OCI-LY1 (cell line): ENCODE measurements at regions not wholly inside any gene's neighbourhood (a gene's known extent, or its start where the extent isn't known, plus 50 kb on each side); places are given as distances from the start of the nearest gene placed in this dataset.

Source experiments
- H2AFZ ChIP-seq: fragments of 200-600 bp; sonication (generic), shearing (Covaris generic); 2 replicates; pipeline ENCODE4 v1.6.0; 2014; ENCODE audit warnings: antibody characterized with exemption, mild to moderate bottlenecking, low read length
- H3F3A ChIP-seq: fragments of 200-600 bp; sonication (generic), shearing (Covaris generic); 2 replicates; pipeline ENCODE4 v1.6.0; 2014; ENCODE audit warnings: mild to moderate bottlenecking, antibody characterized with exemption, low read length, moderate library complexity; ENCODE audit not compliant: insufficient read depth
- H3K27ac ChIP-seq: fragments of 200-600 bp; sonication (generic); 2 replicates; pipeline ENCODE4 v1.5.1; 2014; ENCODE audit warnings: low read length, mixed run types, mild to moderate bottlenecking, low read depth; ENCODE audit not compliant: poor library complexity, severe bottlenecking
- H3K27me3 ChIP-seq: fragments of 200-600 bp; sonication (generic); 2 replicates; pipeline ENCODE4 v1.6.0; 2014; ENCODE audit warnings: antibody characterized with exemption, mild to moderate bottlenecking, low read length, moderate library complexity; ENCODE audit not compliant: insufficient read depth
- H3K36me3 ChIP-seq: fragments of 200-600 bp; sonication (generic); 2 replicates; pipeline ENCODE4 v1.6.1; 2014; ENCODE audit warnings: mild to moderate bottlenecking, antibody characterized with exemption, low read length, moderate library complexity, mixed read lengths; ENCODE audit not compliant: insufficient read depth
- H3K4me1 ChIP-seq: fragments of 200-600 bp; sonication (generic); 2 replicates; pipeline ENCODE4 v1.5.1; 2014; ENCODE audit warnings: mild to moderate bottlenecking, low read length, moderate library complexity; ENCODE audit not compliant: insufficient read depth, severe bottlenecking
- H3K4me2 ChIP-seq: fragments of 200-600 bp; sonication (generic), shearing (Covaris generic); 2 replicates; pipeline ENCODE4 v1.6.1; 2014; ENCODE audit warnings: low read length
- H3K4me3 ChIP-seq: fragments of 200-600 bp; sonication (generic); 2 replicates; pipeline ENCODE4 v1.5.1; 2014; ENCODE audit warnings: low read length, low read depth, mild to moderate bottlenecking, mixed read lengths; ENCODE audit not compliant: poor library complexity, severe bottlenecking
- H3K79me2 ChIP-seq: fragments of 200-600 bp; shearing (Covaris generic); 2 replicates; pipeline ENCODE4 v1.6.1; 2016; ENCODE audit warnings: mixed run types, low read length, mixed read lengths; ENCODE audit not compliant: insufficient read depth
- H3K9ac ChIP-seq: fragments of 200-600 bp; sonication (generic), shearing (Covaris generic); 2 replicates; pipeline ENCODE4 v1.6.1; 2014; ENCODE audit warnings: mild to moderate bottlenecking, low read length, mixed read lengths
- H3K9me2 ChIP-seq: fragments of 200-600 bp; sonication (generic), shearing (Covaris generic); 2 replicates; pipeline ENCODE4 v1.6.1; 2014; ENCODE audit warnings: low read depth, mild to moderate bottlenecking, low read length, mixed read lengths
- H3K9me3 ChIP-seq: fragments of 200-600 bp; shearing (Covaris generic); 2 replicates; pipeline ENCODE4 v1.6.1; 2014; ENCODE audit warnings: low read length, mixed read lengths
- H4K20me1 ChIP-seq: fragments of 200-600 bp; sonication (generic), shearing (Covaris generic); 2 replicates; pipeline ENCODE4 v1.6.0; 2016; ENCODE audit warnings: mild to moderate bottlenecking, low read length; ENCODE audit not compliant: insufficient read depth
- EZH2 ChIP-seq: fragments of 200-600 bp; sonication (generic), shearing (Covaris generic); IDR thresholded peaks from 2 replicates; pipeline ENCODE4 v1.8.0; 2017; ENCODE audit warnings: borderline replicate concordance, mixed run types, mild to moderate bottlenecking, antibody characterized with exemption, low read length, moderate library complexity, mixed read lengths
- TF ChIP-seq, protein P1 (sequence below): fragments of 200-600 bp; sonication (generic), shearing (Covaris generic); IDR thresholded peaks from 2 replicates; pipeline ENCODE4 v1.5.1; 2017; ENCODE audit warnings: mild to moderate bottlenecking, antibody characterized with exemption, low read length, moderate library complexity, mixed read lengths

DNA sequence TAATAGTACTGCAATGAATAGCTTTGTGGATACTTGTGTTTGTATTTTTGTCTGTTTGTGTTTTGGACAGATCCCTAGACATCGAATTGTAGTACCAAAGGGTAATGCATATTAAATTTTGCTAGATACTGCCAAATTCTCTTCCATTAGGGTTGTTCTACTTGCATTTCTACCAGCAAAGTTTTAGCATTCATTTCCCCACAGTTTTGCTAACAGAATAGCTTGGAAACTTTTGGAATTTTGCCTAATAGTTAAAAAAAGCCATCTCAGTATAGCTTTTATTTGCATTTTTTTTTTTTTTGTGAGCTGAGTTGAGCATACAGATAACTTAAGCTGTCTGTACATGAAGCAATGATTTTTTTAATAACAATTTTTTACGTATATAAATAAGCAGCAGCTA is 1084.9 kb downstream of the ADGRL3 start:
- H3K9me3 ChIP-seq: no peaks in the 10 kb centered on the region
- no peak overlapping the region for H2AFZ ChIP-seq
- no peak overlapping the region for H3K9ac ChIP-seq
- H3K4me1 ChIP-seq: no peaks in the 10 kb centered on the region
- H3K4me2 ChIP-seq: no peak overlapping the region
- H3F3A ChIP-seq: no peaks in the 10 kb centered on the region
- no peaks in the 10 kb centered on the region for H3K36me3 ChIP-seq
- no peaks in the 10 kb centered on the region for H3K9me2 ChIP-seq
- H3K79me2 ChIP-seq: no peaks in the 10 kb centered on the region
- no peak overlapping the region for H3K27ac ChIP-seq
- H3K27me3 ChIP-seq: no peaks in the 10 kb centered on the region
- no peak overlapping the region for H3K4me3 ChIP-seq
- H4K20me1 ChIP-seq: no peaks in the 10 kb centered on the region
- TF ChIP-seq EZH2: no peak
- TF ChIP-seq, protein P1, sequence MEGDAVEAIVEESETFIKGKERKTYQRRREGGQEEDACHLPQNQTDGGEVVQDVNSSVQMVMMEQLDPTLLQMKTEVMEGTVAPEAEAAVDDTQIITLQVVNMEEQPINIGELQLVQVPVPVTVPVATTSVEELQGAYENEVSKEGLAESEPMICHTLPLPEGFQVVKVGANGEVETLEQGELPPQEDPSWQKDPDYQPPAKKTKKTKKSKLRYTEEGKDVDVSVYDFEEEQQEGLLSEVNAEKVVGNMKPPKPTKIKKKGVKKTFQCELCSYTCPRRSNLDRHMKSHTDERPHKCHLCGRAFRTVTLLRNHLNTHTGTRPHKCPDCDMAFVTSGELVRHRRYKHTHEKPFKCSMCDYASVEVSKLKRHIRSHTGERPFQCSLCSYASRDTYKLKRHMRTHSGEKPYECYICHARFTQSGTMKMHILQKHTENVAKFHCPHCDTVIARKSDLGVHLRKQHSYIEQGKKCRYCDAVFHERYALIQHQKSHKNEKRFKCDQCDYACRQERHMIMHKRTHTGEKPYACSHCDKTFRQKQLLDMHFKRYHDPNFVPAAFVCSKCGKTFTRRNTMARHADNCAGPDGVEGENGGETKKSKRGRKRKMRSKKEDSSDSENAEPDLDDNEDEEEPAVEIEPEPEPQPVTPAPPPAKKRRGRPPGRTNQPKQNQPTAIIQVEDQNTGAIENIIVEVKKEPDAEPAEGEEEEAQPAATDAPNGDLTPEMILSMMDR: no peak

DNA sequence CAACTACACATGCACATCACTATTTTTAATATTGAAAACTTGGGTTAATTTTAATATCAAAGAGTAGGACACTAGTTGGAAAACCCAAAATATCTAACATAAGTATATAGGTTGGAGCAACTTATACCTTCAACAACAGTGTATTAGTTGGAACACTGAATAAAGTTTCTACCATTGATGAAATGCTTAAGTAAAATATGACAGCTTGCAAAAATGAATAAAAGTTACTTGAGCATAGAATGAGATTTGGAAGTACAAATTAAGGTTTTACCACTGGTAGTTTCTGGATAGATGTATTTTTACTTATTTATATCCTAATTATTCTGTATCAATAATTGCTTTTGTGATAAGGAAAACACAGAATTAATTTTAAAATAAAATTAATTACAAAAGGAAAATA is 1079.6 kb downstream of the ADGRL3 start:
- no peaks in the 10 kb centered on the region for H3F3A ChIP-seq
- no peak overlapping the region for H3K4me3 ChIP-seq
- no peaks in the 10 kb centered on the region for H3K4me1 ChIP-seq
- TF ChIP-seq EZH2: no peak
- TF ChIP-seq, protein P1: no peak
- no peaks in the 10 kb centered on the region for H3K27me3 ChIP-seq
- H3K79me2 ChIP-seq: no peaks in the 10 kb centered on the region
- no peak overlapping the region for H3K4me2 ChIP-seq
- H3K36me3 ChIP-seq: no peaks in the 10 kb centered on the region
- no peak overlapping the region for H3K9ac ChIP-seq
- no peaks in the 10 kb centered on the region for H3K9me2 ChIP-seq
- no peak overlapping the region for H3K27ac ChIP-seq
- H2AFZ ChIP-seq: no peak overlapping the region
- no peaks in the 10 kb centered on the region for H4K20me1 ChIP-seq
- H3K9me3 ChIP-seq: no peaks in the 10 kb centered on the region

DNA sequence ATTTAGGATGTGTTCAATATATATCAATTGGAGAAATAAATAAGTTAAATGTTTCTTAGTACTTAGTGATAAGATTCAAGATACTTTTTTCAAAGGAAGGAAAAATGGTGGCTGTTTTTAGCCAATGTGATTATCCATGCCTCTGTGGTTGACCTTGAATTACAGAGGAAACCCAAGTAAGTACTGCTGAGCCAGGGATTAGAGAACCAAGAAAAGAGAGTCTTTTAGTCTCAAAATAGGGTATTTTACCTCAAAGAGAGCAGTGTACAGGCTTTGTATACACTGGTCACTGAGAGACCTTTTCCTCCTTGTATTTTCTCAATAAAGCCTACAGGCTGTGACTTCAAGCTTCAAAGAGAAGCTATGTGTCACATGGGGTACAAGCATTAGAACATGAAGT is 1075.3 kb downstream of the ADGRL3 start:
- Histone ChIP-seq H4K20me1 (no peaks in the 10 kb centered on the region), H3K79me2 (no peaks in the 10 kb centered on the region), H3K27ac (no peak overlapping the region), H3K27me3 (no peaks in the 10 kb centered on the region), H3K4me3 (no peak overlapping the region), H3K9ac (no peak overlapping the region), H3F3A (no peaks in the 10 kb centered on the region), H3K9me2 (no peaks in the 10 kb centered on the region), H3K4me1 (no peaks in the 10 kb centered on the region), H3K9me3 (no peaks in the 10 kb centered on the region), H2AFZ (no peak overlapping the region), H3K4me2 (no peak overlapping the region), H3K36me3 (no peaks in the 10 kb centered on the region)
- TF ChIP-seq, protein P1: no peak
- TF ChIP-seq EZH2: no peak
